OCI-M2 (cell line): ENCODE measurements at regions not wholly inside any gene's neighbourhood (a gene's known extent, or its start where the extent isn't known, plus 50 kb on each side); places are given as distances from the start of the nearest gene placed in this dataset.
"Not testable (repeated sequence)": the region's sequence is repeated elsewhere in the genome, so short reads cannot be mapped to it uniquely, and the experiment has no call there.

ENCODE experiments used
- DNase-seq: peaks from one replicate; lab custom pipeline; 2025; ENCODE audit not compliant: unreplicated experiment; lab: John Stamatoyannopoulos, UW

- no peak for DNase-seq
Measured at GRCh38 chr14:22344673-22345072, 244.4 kb downstream of the DAD1 start.

DNA sequence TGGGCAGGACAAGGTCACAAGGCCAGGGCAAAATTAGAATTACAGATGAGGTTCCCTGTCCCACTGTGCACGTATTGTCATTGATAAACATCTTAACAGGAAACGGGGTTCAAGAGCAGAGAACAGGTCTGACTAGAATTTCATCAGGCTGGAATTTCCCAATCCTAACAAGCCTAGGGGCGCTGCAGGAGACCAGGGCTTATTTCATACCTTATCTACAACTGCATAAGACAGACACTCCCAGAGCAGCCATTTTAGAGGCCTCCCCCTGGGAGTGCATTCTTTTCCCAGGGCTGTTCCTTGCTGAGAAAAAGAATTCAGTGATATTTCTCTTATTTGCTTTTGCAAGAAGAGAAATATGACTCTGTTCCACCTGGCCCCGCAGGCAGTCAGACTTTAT is 244.8 kb downstream of the DAD1 start:
- DNase-seq = not testable (repeated sequence)

- DNase-seq = no peak
Measured at GRCh38 chr14:22341049-22341448, 248.0 kb downstream of the DAD1 start.

GRCh38 chr14:22338917-22339715 is 249.9 kb downstream of the DAD1 start:
- DNase-seq = no peak

DNA sequence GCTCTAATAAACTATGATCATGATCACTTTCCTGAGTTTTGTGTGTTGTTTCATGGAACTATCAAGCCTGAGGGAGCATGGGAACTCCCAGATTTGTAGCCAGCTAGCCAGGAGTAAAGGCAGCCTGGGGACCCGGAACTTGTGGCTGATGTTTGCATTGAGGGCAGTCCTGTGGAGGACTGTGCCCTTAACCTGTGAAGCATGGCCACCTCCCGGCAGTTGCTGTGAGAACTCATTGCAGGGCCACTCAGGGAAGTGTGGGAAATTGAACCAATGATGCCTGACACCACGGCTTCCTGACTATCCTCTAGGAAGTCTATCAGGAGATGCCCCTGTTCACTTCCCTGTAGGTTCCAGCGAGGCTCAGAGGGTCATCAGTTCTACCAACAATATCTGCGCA is 250.6 kb downstream of the DAD1 start:
- DNase-seq = no peak

DNA sequence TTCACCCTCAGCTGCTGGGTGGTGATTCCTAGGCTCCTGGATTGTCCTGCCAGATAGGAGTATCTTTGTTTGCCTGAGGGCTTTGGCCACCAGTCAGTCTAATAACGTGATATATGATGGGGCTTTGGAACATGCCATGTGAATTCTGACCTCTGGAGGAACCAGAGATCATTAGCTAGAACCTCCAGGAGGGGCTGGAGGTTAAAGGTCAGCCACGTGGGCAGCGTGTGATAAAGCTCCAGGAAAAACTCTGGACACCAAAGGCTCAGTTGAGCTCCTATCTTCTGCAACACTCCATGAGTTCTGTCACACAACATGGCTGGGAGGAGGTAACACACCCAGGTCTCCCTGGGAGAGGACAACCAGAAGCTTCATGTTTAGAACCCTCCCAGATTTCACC is 251.1 kb downstream of the DAD1 start:
- DNase-seq = no peak

- no peak for DNase-seq
Measured at GRCh38 chr14:22337521-22337920, 251.5 kb downstream of the DAD1 start.

DNA sequence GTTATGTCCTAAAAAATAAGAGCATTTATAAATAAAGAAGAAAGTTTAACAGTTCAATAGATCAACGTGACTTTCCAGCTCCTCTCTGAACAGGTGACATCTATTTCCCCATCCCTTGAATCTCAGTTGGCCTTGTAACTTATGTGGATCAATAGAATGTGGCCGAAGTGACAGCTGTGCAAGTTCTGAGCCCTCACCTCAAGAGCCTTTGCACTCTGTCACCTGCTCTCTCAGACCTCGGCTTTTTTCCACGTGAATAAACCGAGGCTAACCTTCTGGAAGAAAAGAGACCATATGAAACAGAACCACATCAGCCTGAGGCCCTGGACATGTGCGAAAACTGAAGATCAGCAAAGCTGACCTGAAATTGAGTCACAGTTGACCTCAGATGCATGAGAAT is 253.0 kb downstream of the DAD1 start:
- DNase-seq = no peak

- DNase-seq = no peak
Measured at GRCh38 chr14:22334627-22335026, 254.4 kb downstream of the DAD1 start.

GRCh38 chr14:22334275-22334577 is 254.8 kb downstream of the DAD1 start:
- no peak for DNase-seq

DNA sequence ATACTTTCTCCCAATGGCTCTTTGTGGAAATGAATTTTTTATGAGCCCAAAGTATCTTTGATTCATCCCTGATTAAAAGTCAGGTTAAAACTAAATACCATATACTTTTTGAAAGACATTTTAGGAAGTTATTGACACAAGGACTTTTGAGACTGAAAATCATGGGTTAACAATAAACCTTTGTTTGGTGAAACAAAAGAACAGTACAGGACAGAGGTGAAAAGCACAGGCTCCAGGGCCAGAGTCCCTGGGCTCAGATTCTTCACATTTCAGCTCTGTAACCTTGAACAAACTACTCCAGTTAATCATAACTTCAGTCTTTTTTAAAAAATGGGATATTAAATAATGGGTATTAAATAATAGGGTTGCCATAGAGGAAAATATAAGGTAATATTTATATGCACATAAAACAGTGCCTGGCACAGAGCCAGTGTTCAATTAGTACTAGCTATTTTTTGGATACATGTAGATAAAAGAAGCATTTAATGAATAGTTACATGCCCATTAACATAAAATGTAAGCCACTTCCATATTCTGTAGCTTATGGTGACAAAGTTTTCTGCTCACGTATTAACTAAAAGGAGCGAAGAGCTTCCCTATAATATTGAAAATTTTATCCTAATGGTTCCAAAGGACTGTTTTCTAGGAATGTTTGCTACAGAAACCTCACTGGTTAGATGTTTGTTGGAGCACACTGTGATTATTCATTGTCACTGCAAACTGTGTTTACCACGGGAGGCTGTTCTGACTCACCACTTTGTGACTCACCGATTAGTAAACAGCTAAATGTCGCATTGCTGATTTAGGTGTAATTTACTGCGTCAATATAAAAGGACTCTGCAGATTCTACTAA is 255.4 kb downstream of the DAD1 start:
- no peak for DNase-seq

DNA sequence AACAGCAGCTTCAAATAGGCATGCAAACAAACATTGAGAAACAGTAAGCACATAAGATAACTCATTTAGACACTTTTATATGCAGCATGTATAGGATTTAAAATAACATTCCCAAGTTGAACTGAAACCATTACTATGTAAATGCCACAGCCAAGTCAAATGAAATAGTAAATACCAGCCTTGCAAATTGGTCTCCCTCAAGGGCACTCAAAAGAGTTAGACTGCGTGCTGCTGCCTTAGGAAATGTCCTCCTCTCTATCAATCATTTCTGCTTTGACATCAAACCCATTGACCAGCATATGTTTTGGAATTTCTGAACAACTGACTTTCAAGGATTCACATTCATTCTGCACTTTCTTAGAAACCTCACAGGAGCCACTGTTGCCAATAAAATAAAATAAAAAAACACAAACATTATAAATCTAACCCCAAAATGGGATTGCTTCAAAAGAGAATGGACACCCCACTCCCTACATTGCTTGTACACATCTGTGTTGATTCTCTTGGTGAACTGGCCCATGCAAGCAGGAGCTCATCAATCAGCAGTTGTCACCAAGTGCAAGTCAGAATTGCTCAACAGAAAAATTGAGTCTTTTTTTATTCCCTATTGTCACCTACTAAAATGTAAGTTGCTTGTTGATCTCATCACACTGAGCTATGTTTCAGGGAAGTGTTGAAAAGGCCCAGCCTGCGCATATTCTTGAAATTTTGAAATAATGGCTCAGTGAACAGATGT is 256.2 kb downstream of the DAD1 start:
- DNase-seq = no peak

DNA sequence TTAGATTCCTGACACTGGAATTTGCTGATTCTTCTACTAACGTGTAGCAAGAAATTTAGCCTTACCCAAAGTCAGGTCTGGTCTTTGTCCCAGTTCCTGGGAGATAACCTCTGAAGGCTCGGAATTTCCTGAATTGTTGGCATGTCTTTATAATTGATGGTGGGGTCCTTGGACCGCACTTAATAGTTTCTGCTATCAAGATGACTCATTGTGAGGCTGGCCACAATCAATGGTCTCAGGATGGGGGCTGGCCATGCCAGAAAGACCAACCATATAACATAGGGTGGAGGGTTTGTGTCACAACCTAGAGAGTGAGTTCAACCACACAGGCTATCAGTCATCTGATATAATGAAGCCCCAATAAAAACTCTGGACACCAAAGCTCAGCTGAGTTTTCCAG is 259.7 kb downstream of the DAD1 start:
- DNase-seq = no peak

DNA sequence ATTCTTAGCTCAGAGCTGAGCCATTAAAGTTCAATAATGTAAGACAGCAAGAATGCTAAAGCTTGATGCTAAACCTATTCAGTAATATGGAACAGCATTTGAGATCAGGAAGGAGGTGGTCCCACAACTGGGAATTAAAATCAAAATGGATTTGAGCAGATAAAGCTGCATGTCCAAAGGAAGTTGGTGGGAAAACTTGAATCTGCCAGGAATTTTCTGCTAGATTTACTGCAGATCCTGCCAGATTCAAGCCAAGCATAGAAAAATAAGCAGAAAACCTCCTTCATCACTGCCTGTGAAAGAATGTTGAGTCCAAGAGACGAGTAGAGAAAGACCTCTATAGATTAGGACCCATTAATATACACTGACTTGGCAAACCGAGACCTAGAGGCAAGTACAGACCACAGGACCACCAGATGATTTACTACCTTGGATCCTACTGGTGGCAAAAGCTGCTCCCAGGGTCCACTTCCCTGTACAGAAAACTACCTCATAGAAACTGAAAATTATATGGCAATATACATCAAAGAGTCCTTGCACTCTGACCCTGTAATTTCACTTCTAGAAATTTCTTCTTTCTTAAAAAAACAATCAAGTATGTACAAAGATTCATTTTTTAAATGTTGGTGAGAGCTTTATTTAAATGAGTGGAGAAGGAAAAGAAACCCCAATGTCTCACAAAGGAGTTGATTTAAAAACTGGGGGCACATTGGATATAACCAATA is 263.2 kb downstream of the DAD1 start:
- DNase-seq = no peak

DNA sequence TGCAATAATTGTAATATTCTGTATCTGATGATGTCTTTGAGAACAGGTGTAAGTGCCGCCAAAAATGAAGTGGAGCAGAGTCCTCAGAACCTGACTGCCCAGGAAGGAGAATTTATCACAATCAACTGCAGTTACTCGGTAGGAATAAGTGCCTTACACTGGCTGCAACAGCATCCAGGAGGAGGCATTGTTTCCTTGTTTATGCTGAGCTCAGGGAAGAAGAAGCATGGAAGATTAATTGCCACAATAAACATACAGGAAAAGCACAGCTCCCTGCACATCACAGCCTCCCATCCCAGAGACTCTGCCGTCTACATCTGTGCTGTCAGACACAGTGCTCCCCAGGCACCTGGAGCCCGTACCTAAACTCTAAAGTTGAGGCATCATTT is 268.7 kb downstream of the DAD1 start:
- no peak for DNase-seq

GRCh38 chr14:22319526-22320361 is 269.3 kb downstream of the DAD1 start:
- no peak for DNase-seq

GRCh38 chr14:22318951-22319350 is 270.1 kb downstream of the DAD1 start:
- no peak for DNase-seq

- no peak for DNase-seq
Measured at GRCh38 chr14:22316473-22316872, 272.6 kb downstream of the DAD1 start.

DNA sequence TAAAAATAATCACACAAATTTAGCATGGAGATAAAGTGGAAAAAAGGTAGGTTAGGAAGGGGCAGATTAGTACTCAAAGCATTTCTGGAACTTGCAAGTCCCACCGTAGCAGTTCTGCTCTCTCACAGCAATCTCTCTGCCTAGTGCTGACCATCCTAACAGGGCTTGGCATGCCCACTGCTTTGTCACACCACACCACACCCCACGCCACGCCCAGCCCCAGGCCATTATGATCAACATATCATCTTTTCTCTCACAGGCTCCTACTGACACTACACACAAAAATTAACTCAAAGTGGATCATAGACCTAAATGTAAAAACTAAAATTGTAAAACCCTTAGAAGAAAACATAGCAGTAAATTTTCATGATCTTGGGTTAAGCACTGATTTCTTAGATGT is 273.7 kb downstream of the DAD1 start:
- no peak for DNase-seq

GRCh38 chr14:22314183-22314820 is 274.7 kb downstream of the DAD1 start:
- DNase-seq = no peak
